A673 (cell line): ENCODE measurements at regions not wholly inside any gene's neighbourhood (a gene's known extent, or its start where the extent isn't known, plus 50 kb on each side); places are given as distances from the start of the nearest gene placed in this dataset.

Source experiments
- BruUV-seq: library from RNA; stranded (reverse); fragments of 400-500 nt; replicated peaks from 2 replicates; lab custom pipeline; 2021; lab: Mats Ljungman, UMichigan
- CTCF ChIA-PET: fragments of 300-600 bp; sonication (Branson Sonifier 250); formaldehyde crosslinking; loops from one replicate; lab custom pipeline; 2022; ENCODE audit warnings: antibody characterized with exemption; lab: Charles Lee
- POLR2A ChIA-PET: fragments of 300-600 bp; sonication (Branson Sonifier 250); formaldehyde crosslinking; loops from one replicate; lab custom pipeline; 2022; ENCODE audit warnings: antibody characterized with exemption; ENCODE audit not compliant: low non-redundant PET; lab: Charles Lee
- DNase-seq: peaks from one replicate; pipeline ENCODE4 v3.0.0-alpha.2; 2015; ENCODE audit warnings: low spot score
- H3K27ac ChIP-seq: fragments of 200-600 bp; sonication (generic); 2 replicates; pipeline ENCODE4 v1.5.1; 2016; ENCODE audit warnings: mixed run types, low read depth, mild to moderate bottlenecking, mixed read lengths, antibody characterized with exemption, low read length; ENCODE audit not compliant: poor library complexity, severe bottlenecking
- H3K27me3 ChIP-seq: fragments of 200-600 bp; sonication (generic); replicated peaks from 2 replicates; pipeline ENCODE4 v1.6.1; 2017; ENCODE audit warnings: mixed run types, low read depth, mild to moderate bottlenecking, mixed read lengths, antibody characterized with exemption, low read length; ENCODE audit not compliant: insufficient read depth, poor library complexity
- H3K36me3 ChIP-seq: fragments of 200-600 bp; sonication (generic); 2 replicates; pipeline ENCODE4 v1.6.1; 2016; ENCODE audit warnings: mixed run types, mild to moderate bottlenecking, mixed read lengths, antibody characterized with exemption, low read length; ENCODE audit not compliant: insufficient read depth, poor library complexity, severe bottlenecking
- H3K4me1 ChIP-seq: fragments of 200-600 bp; sonication (generic); 2 replicates; pipeline ENCODE4 v1.6.1; 2017; ENCODE audit warnings: mixed run types, mild to moderate bottlenecking, mixed read lengths, antibody characterized with exemption, low read length; ENCODE audit not compliant: insufficient read depth, poor library complexity, severe bottlenecking
- H3K4me3 ChIP-seq: fragments of 200-600 bp; sonication (generic); 2 replicates; pipeline ENCODE4 v1.5.1; 2016; ENCODE audit warnings: low read depth, mixed run types, mild to moderate bottlenecking, mixed read lengths, low read length; ENCODE audit not compliant: poor library complexity, severe bottlenecking
- H3K9me3 ChIP-seq: fragments of 200-600 bp; sonication (generic); 2 replicates; pipeline ENCODE4 v1.6.1; 2016; ENCODE audit warnings: mixed run types, low read depth, mild to moderate bottlenecking, mixed read lengths, antibody characterized with exemption, low read length; ENCODE audit not compliant: poor library complexity, severe bottlenecking
- EZH2 ChIP-seq: fragments of 200-600 bp; sonication (generic); IDR thresholded peaks from 2 replicates; pipeline ENCODE4 v1.6.1; 2017; ENCODE audit warnings: borderline replicate concordance, low read depth, mild to moderate bottlenecking, mixed read lengths, antibody characterized with exemption, low read length; ENCODE audit not compliant: poor library complexity, severe bottlenecking
- intact Hi-C: fragments of 100-400 bp; cut with micrococcal nuclease; formaldehyde crosslinking; loops from one replicate; pipeline ENCODE4 v1.10.0; 2022; ENCODE audit not compliant: unreplicated experiment
- TF ChIP-seq, protein P1 (sequence below): fragments of 300-800, 200-600 bp; sonication (generic); conservative IDR thresholded peaks from 2 replicates; pipeline ENCODE4 v1.5.1; 2017; ENCODE audit warnings: low read depth, mild to moderate bottlenecking, antibody characterized with exemption, low read length, moderate library complexity, mixed read lengths

- no peak for DNase-seq
- H3K36me3 ChIP-seq = no peaks in the 10 kb centered on the region
- H3K27me3 ChIP-seq = no peaks in the 10 kb centered on the region
- H3K9me3 ChIP-seq = no peaks in the 10 kb centered on the region
- TF ChIP-seq, protein P1, sequence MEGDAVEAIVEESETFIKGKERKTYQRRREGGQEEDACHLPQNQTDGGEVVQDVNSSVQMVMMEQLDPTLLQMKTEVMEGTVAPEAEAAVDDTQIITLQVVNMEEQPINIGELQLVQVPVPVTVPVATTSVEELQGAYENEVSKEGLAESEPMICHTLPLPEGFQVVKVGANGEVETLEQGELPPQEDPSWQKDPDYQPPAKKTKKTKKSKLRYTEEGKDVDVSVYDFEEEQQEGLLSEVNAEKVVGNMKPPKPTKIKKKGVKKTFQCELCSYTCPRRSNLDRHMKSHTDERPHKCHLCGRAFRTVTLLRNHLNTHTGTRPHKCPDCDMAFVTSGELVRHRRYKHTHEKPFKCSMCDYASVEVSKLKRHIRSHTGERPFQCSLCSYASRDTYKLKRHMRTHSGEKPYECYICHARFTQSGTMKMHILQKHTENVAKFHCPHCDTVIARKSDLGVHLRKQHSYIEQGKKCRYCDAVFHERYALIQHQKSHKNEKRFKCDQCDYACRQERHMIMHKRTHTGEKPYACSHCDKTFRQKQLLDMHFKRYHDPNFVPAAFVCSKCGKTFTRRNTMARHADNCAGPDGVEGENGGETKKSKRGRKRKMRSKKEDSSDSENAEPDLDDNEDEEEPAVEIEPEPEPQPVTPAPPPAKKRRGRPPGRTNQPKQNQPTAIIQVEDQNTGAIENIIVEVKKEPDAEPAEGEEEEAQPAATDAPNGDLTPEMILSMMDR = no peak
- TF ChIP-seq EZH2 = no peak
- H3K4me1 ChIP-seq = peaks cover 10% of the 10 kb centered on the region
- H3K4me3 ChIP-seq = no peak overlapping the region
- intact Hi-C loops = no loop called here
- no peak overlapping the region for H3K27ac ChIP-seq
- ChIA-PET POLR2A (no interaction called here), CTCF (interaction anchor here (0.5 kb wide), 1 partner anchor 91 kb away, joined by 4 read pairs; no protein-coding TSS in a partner anchor)
- no TSS peak for BruUV-seq
These were observed 162.9 kb upstream of the WWC1 start for GRCh38 chr5:168128557-168128956.

GRCh38 chr5:168131519-168131918 lies 159.9 kb upstream of the WWC1 start:
- BruUV-seq = no TSS peak
- ChIA-PET CTCF (no interaction called here), POLR2A (no interaction called here)
- no peaks in the 10 kb centered on the region for H3K27me3 ChIP-seq
- peaks cover 4% of the 10 kb centered on the region for H3K4me1 ChIP-seq
- no peak overlapping the region for H3K4me3 ChIP-seq
- intact Hi-C loops = no loop called here
- no peaks in the 10 kb centered on the region for H3K9me3 ChIP-seq
- no peak for DNase-seq
- TF ChIP-seq, protein P1 = no peak
- H3K27ac ChIP-seq = no peak overlapping the region
- H3K36me3 ChIP-seq = no peaks in the 10 kb centered on the region

DNA sequence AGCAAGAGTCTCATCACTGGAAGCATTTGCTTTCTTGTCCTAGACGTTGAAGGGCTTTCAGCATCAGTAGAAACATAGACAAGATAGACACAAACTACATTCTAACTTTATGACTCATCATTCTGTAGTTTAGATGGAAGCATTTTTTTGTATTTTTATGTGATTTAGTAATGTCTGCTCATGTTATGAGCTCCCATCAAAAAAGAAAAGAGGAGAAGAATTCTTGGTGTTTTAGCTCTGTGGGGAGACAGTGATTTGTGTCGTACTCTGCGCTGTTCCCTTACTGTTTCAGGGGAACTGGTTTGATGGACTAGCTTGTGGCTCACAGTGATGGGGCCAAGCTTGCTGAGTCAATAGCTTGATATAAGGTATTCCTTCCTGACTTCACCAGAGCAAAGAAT lies 159.2 kb upstream of the WWC1 start:
- H3K4me1 ChIP-seq = peaks cover 9% of the 10 kb centered on the region
- CTCF ChIA-PET = interaction anchor here (0.7 kb wide), 1 partner anchor 18 kb away, joined by 3 read pairs; no protein-coding TSS in a partner anchor
- H3K27ac ChIP-seq = no peak overlapping the region
- no peaks in the 10 kb centered on the region for H3K36me3 ChIP-seq
- intact Hi-C loops = no loop called here
- no peak overlapping the region for H3K4me3 ChIP-seq
- DNase-seq = peak; percentile 17
- TF ChIP-seq, protein P1 = no peak
- no peak for TF ChIP-seq EZH2
- POLR2A ChIA-PET = no interaction called here
- H3K9me3 ChIP-seq = no peaks in the 10 kb centered on the region
- BruUV-seq = no TSS peak
- no peaks in the 10 kb centered on the region for H3K27me3 ChIP-seq
